ENCODE measurements at regions not wholly inside any gene's neighbourhood (a gene's known extent, or its start where the extent isn't known, plus 50 kb on each side); places are given as distances from the start of the nearest gene placed in this dataset.
"Not testable (repeated sequence)": the region's sequence is repeated elsewhere in the genome, so short reads cannot be mapped to it uniquely, and the experiment has no call there.

- DNase-seq, result no peak
These were observed 123.9 kb upstream of the CDK13 start for GRCh38 chr7:39826166-39826565.

GRCh38 chr7:39827571-39827970 is 122.5 kb upstream of the CDK13 start:
- DNase-seq, result no peak

- DNase-seq, result no peak
These were observed 121.0 kb upstream of the CDK13 start for GRCh38 chr7:39829028-39829427.

DNA sequence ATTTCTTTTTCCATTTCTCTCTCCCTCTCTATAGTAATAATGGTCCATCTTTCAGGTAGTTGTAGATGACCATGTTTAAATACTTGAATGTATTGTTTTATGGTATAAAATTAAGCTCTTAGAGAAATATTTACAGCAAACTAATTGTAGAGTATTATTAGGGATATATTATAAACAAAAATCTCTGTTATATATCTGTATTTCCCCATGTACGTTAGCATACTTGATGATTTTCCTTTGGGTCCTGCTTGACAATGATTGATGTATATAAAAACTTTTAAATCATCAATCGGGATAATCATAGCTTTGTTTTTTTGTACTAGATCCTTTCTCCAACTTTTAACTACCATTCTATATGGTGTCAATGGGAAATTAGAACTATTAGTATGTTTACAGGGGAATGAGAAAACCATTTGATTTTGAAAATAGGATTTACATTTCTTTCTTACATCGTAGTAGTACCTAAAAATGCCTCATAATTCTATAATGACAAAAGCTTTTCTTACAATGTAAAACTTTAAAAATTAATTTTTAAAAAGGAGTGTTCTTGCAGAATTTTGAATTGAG is 117.5 kb upstream of the CDK13 start:
- DNase-seq, result no peak

GRCh38 chr7:39833180-39833799 is 116.8 kb upstream of the CDK13 start:
- DNase-seq, result peak in 1 of 2 donors; percentile 13

DNA sequence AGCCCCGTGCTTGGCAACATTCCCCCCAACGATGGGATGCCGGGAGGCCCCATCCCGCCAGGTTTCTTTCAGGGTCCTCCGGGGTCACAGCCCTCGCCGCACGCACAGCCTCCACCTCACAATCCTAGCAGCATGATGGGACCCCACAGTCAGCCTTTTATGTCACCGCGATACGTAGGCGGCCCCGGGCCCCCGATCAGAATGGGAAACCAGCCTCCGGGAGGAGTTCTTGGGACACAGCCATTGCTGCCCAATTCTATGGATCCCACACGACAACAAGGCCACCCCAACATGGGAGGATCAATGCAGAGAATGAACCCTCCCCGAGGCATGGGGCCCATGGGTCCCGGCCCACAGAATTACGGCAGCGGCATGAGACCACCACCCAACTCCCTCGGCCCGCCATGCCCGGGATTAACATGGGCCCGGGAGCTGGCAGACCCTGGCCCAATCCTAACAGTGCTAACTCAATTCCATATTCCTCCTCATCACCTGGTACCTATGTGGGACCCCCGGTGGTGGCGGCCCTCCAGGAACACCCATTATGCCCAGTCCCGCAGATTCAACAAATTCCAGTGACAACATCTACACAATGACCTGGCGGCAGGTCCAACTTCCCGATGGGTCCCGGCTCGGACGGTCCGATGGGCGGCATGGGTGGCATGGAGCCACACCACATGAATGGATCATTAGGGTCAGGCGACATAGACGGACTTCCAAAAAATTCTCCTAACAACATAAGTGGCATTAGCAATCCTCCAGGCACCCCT is 116.0 kb upstream of the CDK13 start:
- DNase-seq, result not testable (repeated sequence)

DNA sequence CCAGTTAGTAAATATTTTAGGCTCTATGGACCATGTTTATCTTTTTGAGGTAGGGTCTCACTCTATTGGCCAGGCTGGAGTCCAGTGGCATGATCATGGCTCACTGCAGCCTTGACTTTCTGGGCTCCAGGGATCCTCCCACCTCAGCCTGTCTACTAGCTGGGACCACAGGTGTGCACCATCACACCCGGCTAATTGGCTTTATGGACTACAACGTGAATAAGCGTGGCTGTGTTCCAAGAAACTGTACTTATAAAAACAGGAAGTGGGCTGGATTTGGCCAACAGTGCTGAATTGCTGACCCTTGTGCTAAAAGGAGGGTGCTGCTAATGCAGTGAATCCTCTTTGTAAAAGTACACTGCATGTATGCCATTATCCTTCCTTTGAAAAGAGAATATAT is 111.7 kb upstream of the CDK13 start:
- no peak for DNase-seq

DNA sequence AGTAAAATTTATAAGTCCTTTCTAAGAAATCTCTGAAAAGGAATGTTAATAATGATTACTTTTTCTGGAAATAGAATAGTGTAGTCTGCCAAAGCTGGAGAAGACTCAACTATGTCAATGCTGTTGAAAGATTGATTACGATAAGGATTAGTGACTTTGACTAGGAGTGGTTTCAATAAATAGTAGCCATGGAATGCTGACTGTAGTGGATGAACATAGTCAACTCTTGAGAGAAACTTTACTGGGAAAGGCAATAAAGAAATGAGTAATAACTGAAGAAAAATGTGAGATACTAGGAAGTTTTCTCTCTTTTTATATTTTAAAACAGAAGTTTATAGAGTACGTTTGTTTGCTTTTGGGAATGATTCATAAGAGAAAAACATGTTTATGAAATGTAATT is 105.0 kb upstream of the CDK13 start:
- no peak for DNase-seq

DNA sequence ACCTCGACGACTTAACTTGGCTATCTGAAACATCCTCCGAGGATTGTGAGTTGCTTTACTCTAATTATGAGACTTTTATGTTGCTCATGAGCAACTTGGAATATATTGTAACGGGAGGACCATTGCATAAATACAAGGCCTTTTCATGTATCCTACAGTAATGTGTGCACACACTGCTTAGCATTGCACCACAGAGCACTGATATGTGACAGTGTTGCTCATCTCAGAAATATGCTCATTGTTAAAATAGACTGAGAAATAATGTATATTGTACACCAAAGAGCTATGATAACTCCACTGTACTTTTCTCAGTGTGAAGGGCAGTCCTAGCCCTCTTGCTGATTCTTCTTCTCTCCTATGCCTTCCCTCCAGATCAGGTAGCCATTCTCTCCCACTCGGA is 102.8 kb upstream of the CDK13 start:
- DNase-seq, result no peak

DNA sequence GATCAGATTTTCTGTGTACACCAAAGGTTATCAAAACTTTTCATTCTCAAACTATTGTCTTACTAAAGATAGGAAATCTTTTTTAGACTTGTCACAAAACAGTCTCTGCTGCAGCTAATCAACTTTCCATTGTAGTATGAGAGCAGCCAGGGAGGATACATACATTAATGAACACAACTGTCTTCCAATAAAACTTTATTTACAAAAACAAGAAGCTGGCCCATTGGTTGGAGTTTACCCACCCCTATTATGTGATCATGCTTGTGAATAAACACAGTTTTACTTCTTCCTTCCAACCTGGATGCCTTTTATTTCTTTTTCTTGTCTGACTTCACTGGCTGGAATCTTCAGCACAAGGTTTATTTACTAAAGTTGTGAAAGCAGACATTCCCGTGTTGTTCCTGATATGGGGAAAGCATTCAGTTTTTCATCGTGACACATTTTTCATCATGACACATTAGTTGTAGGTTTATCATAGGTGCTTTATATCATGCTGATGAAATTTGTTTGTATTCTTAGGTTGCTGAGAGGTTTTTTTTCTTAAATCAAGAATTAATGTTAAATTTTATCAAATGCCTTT is 98.5 kb upstream of the CDK13 start:
- no peak for DNase-seq

DNA sequence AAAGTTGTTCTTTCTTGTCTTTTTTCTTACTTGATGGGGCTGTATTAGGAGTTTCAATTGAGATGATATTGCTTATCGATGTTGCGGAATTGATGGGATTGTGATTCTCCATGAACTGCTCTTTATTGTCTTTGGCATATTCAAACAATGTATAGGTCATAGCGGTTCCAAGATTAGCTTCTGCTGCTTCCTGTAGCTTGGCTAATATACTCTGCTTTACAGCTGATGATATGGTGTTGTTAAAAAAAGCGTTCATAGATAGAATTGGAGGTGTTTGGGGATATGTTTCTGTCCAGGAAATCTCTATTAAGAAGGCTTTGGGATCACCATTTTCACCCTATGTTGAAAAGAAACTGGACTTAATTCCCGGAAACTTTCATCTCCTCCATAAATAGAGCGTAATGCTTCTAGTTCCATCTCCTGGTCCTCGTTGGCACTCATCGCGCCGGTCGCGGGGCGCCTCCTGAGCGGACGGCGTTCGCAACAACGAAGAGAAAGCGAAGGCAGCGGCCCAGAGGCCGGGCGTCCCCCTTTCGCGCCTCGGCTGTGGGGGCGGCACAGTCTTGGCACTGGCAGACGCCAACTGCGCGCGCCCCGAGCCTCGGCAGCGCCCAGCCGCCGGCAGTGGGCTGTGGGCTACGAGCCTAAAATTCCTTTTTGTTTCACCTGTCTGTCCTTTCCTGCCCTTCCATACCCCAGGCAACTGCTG is 95.3 kb upstream of the CDK13 start:
- not testable (repeated sequence) for DNase-seq

DNA sequence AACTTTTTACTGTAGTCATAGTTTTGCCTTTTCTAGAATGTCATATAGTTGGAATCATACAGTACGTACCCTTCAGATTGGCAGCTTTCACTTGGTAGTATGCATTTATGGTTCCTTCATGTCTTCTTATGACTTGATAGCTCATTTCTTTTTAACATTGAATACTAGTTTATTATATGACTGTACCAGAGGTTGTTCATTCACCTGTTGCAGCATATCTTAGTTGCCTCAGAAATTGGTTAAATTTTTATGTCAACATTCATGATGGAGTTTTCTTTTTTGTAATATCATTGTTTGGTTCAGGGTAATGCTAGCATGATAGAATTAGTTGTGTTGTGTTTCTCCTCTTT is 94.8 kb upstream of the CDK13 start:
- DNase-seq, result no peak

- DNase-seq, result not testable (repeated sequence)
These were observed 86.3 kb upstream of the CDK13 start for GRCh38 chr7:39863675-39864322.

- not testable (repeated sequence) for DNase-seq
These were observed 80.1 kb upstream of the CDK13 start for GRCh38 chr7:39869888-39870522.

DNA sequence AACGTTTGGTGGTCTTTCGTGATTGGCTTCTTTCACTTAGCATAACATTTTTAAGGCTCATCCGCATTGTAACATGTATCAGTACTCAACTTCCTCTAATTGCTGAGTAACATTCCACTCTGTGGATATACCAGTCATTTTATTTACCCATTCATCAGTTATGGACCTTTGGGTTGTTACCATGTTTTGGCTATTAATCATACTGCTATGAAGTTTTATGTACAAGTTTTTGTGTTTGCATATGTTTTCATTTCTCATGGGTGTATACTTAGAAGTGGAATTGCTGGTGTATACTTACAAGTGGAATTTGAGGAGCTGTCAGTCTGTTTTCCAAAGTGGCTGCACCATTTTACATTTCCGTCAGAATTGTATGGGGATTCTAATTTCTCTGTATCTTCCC is 78.4 kb upstream of the CDK13 start:
- DNase-seq, result not testable (repeated sequence)

GRCh38 chr7:39880556-39880955 is 69.5 kb upstream of the CDK13 start:
- no peak for DNase-seq

GRCh38 chr7:39882148-39882784 is 67.8 kb upstream of the CDK13 start:
- no peak for DNase-seq

GRCh38 chr7:39883812-39884390 is 66.2 kb upstream of the CDK13 start:
- no peak for DNase-seq

DNA sequence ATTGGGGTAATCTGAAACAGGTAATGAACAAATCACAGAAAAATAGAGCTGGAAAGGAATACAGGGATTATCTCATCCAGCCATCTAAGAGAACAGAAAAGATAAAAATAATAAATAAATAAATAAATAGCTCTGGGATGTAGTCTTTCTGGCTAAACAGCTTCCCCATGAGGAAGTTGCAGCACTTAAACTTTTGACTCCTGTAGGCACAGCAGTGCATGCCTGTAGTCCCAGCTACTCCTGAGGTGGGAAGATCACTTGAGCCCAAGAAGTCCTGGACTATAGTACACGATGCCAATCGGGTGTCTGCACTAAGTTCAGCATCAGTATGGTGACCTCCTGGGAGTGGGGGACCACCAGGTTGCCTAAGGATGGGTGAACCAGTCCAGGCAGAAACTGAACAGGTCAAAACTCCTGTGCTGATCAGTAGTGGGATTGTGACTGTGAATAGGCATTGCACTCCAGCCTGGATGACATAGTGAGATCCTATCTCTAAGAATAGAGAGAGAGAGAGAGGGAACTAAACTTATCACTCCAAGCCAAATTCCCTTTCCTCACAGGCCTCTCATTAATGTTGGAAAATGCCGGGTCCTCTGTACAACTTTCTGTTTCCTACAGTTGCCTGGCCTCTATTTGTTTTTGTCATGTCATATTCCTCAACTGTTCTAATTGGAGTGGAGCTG is 61.7 kb upstream of the CDK13 start:
- DNase-seq, result no peak

- DNase-seq, result no peak
These were observed 59.6 kb upstream of the CDK13 start for GRCh38 chr7:39890411-39890810.

DNA sequence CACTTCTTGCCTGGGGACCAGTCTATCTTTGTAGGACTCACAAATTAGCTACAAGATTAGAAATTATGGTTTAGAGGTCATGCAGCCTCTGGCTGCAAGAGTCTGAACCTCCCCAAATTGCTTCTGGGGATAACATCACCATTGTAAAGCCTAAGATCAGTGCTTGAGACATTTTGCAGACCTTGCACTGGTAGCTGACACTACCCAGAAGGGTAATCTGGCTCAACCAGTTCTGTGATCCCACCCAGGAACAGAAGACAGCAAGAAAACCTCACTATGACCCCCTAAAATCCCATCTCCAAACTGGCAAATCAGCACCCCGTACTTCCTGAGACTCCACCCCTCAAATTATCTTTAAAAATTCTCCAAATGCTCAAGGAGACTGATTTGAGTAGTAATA is 58.2 kb upstream of the CDK13 start:
- no peak for DNase-seq

Measured in CD4-positive, alpha-beta T cell treated with Interferon alpha-2 for 1 hour (primary cell).